Stimulated activated CD4-positive, alpha-beta T cell treated with anti-CD3 and anti-CD28 coated beads, Interleukin-15, amount 100 ng/mL, for 24 hours (primary cell): ENCODE measurements at regions not wholly inside any gene's neighbourhood (a gene's known extent, or its start where the extent isn't known, plus 50 kb on each side); places are given as distances from the start of the nearest gene placed in this dataset.

ENCODE experiments used
- DNase-seq: peaks from one replicate; pipeline ENCODE4 v3.0.0-alpha.2; 2020

DNA sequence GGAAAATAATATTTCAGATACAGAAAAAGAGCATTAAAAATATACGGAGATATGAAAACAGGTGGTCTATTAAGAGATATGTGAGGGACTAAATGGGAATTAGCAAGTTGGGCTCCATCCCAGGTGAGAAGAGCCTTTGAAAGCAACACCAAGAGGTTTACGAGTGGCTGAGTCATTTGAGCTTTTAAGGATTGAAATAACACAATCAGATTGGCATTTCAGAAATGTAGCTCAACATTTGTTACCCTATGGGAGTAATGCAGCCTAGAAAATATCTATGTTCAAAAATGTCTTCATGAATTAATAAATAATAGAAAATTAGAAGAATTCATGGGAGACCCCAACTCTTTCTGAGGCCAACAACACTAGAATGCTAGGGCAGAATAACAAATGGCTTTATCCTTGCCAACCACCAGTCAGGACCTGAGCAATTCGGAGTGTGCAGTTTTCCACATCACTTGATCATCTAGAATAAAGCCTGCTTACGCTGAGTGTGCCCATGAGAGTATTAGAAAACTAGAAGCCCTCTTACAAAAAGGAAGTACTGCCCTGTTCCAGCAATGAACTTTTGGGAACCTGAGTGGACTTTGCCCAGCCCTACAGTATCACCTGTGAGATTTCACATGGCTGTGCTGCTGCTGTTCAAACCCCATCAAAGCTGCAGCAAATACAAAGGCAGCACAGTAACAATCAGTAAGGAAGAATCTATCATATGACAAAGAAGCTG lies 538.0 kb upstream of the CAMK1G start:
- no peak for DNase-seq

DNA sequence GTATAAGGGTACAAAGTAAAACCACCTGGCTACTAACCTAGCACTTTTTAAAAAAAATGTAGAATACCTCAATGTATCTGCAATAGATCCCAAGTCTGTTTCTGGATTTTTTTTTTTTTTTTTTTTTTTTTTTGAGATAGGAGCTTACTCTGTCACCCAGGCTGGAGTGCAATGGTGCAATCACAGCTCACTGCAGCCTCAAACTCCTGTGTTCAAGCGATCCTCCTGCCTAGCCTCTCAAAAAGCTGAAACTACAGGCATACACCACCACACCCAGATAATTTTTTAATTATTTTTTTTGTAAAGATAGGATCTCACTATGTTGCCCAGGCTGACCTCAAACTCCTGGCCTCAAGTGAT lies 537.5 kb upstream of the CAMK1G start:
- DNase-seq: no peak

GRCh38 chr1:209046935-209047334 lies 536.6 kb upstream of the CAMK1G start:
- no peak for DNase-seq

DNA sequence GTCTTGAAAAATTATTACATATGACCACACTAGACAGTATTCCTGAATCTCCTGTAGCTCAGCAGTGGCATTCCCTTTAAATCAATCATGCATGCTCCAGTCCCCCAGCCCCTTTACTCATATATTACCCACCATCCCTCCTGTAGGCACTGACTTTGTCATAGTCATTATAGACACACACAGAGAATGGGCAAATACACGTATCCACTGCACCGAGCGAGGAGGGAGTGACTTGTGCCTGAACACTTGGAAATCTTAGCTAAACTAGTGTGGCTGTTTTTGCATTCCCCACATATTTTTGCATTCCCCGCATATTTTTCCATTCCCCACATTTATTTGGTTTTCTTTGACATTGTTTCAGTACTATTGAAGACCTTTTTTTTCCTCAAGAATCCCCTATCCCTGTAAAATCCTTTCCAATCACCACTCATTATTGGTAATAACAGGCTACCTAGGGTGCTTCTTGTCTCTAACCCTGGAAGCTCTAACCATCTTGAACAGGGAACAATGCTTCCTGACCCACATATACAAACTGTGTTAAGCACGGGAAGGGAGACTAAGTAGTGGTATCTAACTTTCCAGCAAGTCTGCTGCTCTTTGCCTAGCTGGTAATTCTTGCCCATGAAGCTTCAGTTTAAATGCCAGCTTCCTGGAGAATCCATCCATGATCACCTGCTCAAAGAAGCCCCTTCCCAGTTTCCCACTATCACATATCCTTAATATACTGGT lies 534.4 kb upstream of the CAMK1G start:
- no peak for DNase-seq

GRCh38 chr1:209051570-209051969 lies 531.9 kb upstream of the CAMK1G start:
- DNase-seq: no peak

DNA sequence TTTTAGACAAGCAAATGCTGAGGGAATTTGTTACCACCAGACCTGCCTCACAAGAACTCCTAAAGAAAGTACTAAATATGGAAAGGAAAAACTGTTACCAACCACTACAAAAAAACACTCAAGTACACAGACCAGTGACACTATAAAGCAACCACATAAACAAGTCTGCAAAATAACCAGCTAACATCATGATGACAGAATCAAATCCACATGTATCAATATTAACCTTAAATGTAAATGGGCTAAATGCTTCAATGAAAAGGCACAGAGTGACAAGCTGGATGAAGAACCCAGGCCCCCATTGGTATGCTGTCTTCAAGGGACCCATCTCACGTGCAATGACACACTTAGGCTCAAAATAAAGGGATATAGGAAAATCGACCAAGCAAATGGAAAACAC lies 529.9 kb upstream of the CAMK1G start:
- DNase-seq: no peak

DNA sequence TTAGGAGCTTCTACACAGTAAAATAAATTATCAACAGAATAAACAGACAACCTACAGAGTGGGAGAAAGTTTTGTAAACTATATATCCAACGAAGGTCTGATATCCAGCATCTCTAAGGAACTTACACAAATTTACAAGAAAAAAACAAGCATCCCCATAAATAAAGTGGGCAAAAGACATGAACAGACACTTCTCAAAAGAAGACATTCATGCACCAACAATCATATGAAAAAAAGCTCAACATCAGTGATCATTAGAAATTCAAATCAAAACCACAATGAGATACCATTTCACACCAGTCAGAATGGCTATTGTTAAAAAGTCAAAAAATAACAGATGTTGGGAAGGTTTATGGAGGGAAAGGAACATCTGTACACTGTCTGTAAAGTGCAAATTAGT lies 526.4 kb upstream of the CAMK1G start:
- no peak for DNase-seq

DNA sequence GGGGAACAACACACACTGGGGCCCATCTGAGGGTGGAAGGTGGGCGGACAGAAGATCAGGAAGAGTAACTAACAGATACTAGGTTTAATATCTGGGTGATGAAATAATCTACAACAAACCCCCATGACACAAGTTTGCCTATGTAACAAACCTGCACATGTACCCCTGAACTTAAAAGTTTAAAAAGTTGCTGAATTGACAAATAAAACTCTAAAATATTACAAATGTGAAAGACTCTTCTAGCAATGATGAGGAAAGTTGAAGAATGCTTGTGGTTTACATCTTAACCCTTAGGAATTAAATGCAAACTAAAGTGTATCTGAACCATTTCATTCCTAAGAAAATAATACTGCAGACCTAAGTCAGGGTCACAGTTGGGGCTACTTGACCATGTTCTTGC lies 525.6 kb upstream of the CAMK1G start:
- DNase-seq: no peak

DNA sequence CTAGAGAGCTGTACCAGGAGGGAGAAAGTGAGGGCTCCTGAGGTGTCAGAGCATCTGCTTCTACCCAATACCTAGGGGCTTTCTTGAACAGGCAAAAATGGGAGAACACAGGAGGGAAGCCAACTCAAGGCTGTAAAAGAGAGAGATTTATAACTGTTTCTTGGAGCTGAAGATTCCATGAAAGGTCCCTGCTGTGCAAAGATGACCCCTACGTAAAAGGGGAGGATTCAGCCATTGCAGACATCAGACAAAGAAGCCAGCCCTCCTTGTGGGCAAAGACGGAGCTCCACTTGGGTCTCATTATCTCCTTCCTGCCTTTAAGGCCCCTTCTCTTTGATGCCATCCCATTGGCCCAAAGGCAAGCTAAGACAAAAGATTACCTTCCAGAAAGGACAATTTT lies 524.1 kb upstream of the CAMK1G start:
- no peak for DNase-seq

GRCh38 chr1:209059981-209060380 lies 523.5 kb upstream of the CAMK1G start:
- DNase-seq: no peak

DNA sequence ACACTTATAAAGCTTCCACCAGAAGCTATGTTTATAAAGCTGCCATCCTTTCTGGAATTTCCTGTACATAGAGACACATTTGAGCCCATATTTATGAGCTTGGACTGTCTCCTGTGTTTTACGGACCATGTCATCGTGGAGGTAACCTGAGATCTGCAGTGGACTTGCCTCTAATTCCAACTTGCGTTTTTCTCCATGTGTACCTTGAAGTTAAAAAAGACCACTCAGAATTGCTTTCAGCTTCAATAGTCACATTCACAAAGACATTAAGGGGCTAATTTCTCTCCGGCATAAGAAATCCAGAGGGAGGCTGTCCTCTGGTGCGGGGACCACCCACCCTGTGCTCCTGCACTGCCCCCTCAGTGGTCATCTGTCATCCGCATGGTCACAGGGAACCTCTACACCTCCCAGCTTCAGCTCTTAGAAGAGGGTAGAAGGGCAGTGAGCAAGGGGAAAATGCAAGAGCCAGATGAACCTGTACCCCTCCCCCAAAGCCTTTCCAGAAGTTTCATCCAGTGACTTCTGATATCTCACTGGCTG lies 521.4 kb upstream of the CAMK1G start:
- DNase-seq: no peak

- DNase-seq: no peak
Measured at GRCh38 chr1:209062863-209063262, 520.7 kb upstream of the CAMK1G start.

DNA sequence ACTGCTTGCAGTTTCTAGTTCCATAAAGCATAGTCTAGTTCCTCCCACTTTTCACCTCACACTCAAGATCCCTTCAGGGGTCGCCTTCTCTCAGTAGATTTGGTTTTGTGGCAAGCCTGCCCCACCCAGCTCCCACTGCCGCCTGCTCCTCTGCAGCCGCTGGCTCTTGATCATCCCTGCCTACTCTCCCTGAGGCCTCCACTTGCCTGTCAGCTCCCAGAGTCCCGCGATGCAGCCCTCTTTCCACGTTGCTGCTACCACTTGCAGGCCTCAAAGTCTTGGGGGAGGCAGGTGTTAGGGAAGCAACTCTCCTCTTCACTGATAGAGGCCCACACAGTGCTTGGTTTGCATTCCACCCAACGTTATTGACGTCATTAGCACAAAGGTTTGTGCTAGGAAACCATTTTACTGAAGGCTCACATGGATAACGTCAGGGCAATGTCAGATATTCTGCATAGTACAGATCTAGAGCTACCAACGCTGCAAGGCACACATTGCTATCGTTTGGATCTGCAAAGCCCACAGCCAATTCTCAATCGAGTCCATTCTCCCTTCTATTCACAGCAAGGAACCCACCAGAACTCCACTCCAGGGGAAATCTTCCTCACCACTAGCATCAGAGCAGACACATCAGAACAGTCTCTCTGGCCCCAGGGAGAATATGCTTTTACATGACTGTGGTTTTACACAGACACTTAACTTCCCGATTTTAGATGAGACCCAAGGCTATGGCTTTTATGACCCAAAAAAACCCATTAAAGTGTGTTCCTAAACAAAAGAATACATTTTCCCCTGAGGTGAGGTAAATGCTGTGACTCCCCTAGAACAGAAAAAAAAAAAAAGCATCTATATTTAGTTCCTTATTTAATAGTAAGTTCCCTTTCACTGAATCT lies 519.5 kb upstream of the CAMK1G start:
- DNase-seq: no peak

DNA sequence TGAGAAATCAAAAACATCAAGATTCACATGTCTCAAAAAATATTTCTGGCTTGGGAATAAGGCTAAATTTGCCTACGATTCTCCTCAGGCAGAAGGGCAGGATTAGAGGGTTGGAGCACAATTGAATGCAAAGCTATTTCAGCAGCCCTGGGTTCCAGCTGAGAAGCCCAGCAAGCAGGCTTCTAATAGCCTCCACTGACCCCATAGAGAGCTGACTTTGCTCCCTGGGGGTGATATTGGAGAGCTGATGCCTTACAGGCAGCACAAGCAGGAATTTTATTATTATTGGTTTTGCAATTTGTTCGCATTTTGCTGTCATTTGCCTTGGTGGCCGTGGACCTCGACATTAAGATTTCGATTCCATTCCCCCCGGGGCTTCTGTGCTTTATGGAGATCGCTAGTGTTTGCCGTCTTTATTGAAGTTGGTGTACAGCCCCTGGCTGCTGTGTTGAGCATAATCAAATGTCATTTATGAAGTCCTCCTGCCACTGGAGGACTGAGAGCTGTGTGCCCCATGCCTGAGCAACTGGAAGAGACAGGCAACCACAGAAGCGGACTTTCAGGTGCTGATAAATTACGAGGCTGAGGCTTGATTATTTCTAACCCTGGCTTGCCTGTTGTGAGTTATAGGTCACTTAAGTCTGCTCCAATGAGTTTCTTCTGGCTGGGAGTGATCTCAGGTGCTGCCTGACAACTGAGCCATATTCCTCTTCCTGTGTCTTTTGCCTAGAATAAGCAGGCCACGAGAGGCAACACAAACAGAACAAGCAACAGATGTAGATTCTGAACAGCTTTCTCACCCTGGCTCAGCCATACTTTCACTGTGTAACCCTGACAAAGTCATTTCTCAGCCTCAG lies 518.4 kb upstream of the CAMK1G start:
- no peak for DNase-seq

- no peak for DNase-seq
Measured at GRCh38 chr1:209072481-209072880, 511.0 kb upstream of the CAMK1G start.

- no peak for DNase-seq
Measured at GRCh38 chr1:209073879-209074278, 509.6 kb upstream of the CAMK1G start.

DNA sequence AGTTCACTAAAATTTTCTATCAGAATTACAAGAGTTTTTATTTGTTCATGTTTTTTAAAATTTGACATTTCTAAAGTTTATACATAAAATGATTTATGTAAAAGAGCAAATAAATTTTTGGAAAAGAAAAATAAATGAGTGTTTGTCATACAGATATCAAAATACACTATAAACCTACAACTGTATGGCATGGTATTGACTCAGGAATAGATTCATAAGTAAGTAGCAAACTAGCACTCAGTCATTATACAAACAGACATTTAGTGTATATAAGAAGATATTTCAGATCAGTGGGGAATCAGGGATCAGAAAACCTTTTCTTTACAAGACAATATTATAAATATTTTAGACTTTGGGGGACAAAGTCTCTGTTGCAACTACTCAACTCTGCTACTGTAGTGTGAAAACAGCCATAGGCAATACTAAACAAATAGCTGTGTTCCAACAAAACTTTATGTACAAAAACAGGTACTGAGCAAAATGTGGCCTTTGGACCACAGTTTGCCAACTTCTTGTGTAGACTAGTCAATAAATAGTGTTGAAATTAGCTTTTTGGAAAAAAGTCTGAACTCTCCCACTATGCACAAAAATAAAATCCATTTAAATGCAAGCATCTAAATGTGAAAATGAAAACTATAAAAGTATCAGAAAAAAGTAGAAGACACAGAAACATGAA lies 508.8 kb upstream of the CAMK1G start:
- no peak for DNase-seq

- DNase-seq: no peak
Measured at GRCh38 chr1:209076688-209077087, 506.8 kb upstream of the CAMK1G start.

GRCh38 chr1:209080170-209080781 lies 503.2 kb upstream of the CAMK1G start:
- DNase-seq: no peak

DNA sequence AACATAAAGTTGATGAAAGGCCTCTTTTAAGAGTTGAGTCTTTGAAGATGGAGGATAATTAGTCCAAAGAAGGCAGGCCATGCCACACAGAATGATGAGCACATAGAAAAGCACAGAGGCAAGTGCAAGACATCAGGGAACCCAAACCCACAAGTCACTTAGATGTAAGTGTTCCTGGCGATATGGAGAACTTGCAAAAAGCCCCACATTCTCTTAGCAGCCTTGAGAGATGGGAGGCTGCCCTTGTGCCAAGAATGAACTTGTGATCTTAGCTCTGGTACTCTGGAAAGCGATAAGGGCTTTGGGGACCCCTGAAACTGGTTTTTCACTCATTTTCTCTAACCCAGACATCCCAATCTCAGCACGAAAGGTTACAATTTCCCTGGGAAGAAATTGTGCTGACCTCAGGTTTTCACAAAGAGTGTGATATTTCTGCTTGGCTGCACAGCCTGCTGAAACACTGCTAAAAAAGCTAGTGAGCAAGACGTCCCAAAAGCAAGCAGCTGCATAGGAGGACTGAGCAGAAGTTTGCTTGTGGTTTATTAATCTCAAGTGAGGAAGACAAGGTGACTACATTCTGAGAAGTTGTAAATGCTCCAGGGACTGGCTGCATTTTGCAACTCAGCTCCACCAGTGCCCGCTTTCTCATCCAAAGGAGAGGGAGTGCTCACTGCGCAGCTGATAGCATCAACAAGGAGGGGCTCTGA lies 496.9 kb upstream of the CAMK1G start:
- no peak for DNase-seq

- no peak for DNase-seq
Measured at GRCh38 chr1:209094384-209094783, 489.1 kb upstream of the CAMK1G start.
